Heart right ventricle (tissue), 16 donors: ENCODE measurements at regions not wholly inside any gene's neighbourhood (a gene's known extent, or its start where the extent isn't known, plus 50 kb on each side); places are given as distances from the start of the nearest gene placed in this dataset.

Experiments used
- ATAC-seq, 8 donors: fragments of 200-7000 bp; cut with Tn5 transposase; one replicate each; pipeline ENCODE4 v1.9.1; 2020; ENCODE audit warnings: mild to moderate bottlenecking in 8 of 8, moderate library complexity in 8 of 8, moderate number of reproducible peaks in 1 of 8
- DNase-seq, 2 donors: peaks; one replicate each; pipeline ENCODE4 v3.0.0-alpha.2; 2020
- H3K27ac ChIP-seq, 10 donors: fragments of 200-600 bp; sonication (generic) in 2 of 10; one replicate each; pipeline versions ENCODE4 v1.5.0 to v1.8.0; 2020 to 2022; ENCODE audit warnings: mild to moderate bottlenecking in 3 of 10
- H3K27me3 ChIP-seq, 7 donors: fragments of 200-600 bp; one replicate each; pipeline ENCODE4 v1.8.0; 2021 to 2022; ENCODE audit warnings: mild to moderate bottlenecking in 2 of 7
- H3K36me3 ChIP-seq, 9 donors: fragments of 200-600 bp; sonication (generic) in 1 of 9; one replicate each; pipeline versions ENCODE4 v1.5.0 to v1.8.0; 2020 to 2022; ENCODE audit warnings: mild to moderate bottlenecking in 2 of 9
- H3K4me1 ChIP-seq, 9 donors: fragments of 200-600 bp; sonication (generic) in 1 of 9; one replicate each; pipeline versions ENCODE4 v1.5.0 to v1.8.0; 2020 to 2022; ENCODE audit warnings: mild to moderate bottlenecking in 4 of 9
- H3K4me3 ChIP-seq, 10 donors: fragments of 200-600 bp; sonication (generic) in 2 of 10; one replicate each; pipeline versions ENCODE4 v1.5.0 to v1.8.0; 2020 to 2022; ENCODE audit warnings: mild to moderate bottlenecking in 7 of 10, moderate library complexity in 2 of 10
- H3K9me3 ChIP-seq, 11 donors: fragments of 200-600 bp in 10 of 11; sonication (generic) in 2 of 11; one replicate each; pipeline versions ENCODE4 v1.5.0 to v1.8.0; 2013 to 2022; ENCODE audit warnings: mild to moderate bottlenecking in 2 of 11, control low read depth in 1 of 11, moderate library complexity in 1 of 11
- CTCF ChIP-seq, 9 donors: fragments of 200-600 bp; sonication (generic) in 2 of 9; IDR thresholded peaks; one replicate each; pipeline versions ENCODE4 v1.5.0 to v1.8.0; 2021 to 2022; ENCODE audit warnings: antibody characterized with exemption in 9 of 9, mild to moderate bottlenecking in 5 of 9, moderate library complexity in 1 of 9
- whole genome bisulfite sequencing, 2 donors: extraction: QIAGEN DNeasy Blood & Tissue Kit; methylation state at CpG; one replicate each; pipeline ENCODE4 v1.1.7; 2013; ENCODE audit warnings: inconsistent platforms in 1 of 2; 5-methylcytosine and 5-hydroxymethylcytosine counted together
- intact Hi-C, 10 donors: fragments of 100-400 bp; cut with DNase I; formaldehyde crosslinking; loops; one replicate each; pipeline versions ENCODE4 v1.11.1 to v1.14.2; 2022
- donor health status: Arrhythmogenic right ventricular cardiomyopathy.
- donor health status: ischemic (EF 13 %, LVEDD 7.1; RV severe dilation, severe dysfunction).
- donor health status: healthy with polysubstance abuse.
- donor health status: DM: no; HTN: yes; CAD: no.
- donor health status: DM: no; HTN: no; CAD: no.
- donor health status: ischemic (EF 25% LVEDD 6.9; RV normal size, moderate dysfunction).
- donor health status: ischemic (EF 25% LVEDD 5.7; RV mildly dilated, moderate dysfunction).
- donor health status: healthy.
- donor health status: DM: yes; HTN: yes; CAD: no.
- donor health status: Ischemic cardiomyopathy.
- donor health status: ischemic (EF 35%, LVEDD 5.7; RV mildly dilated, moderate dysfunction).
- donor health status: nonischemic (EF 11% LVEDD 7.7; RV severe dilation, severe dysfunction).
- donor health status: DM: yes; HTN: yes; CAD: no.
- donor health status: PGD.
- donor health status: ischemic (EF 29% LVEDD 5.4; RV normal size, mild dysfunction).
- donor health status: nonischemic (EF 23%, LVEDD 6.1; RV moderate dilation, normal function).

GRCh38 chrX:87392369-87392768 lies 125.2 kb upstream of the KLHL4 start:
- H3K4me1 ChIP-seq = no peaks in the 10 kb centered on the region
- DNase-seq (no peak), ATAC-seq (no peak)
- WGBS, 2 donors = 47 to 52% methylated on average over 2 of the region's 2 CpGs
- no peak overlapping the region for H3K4me3 ChIP-seq
- intact Hi-C loops = no loop called here
- no peaks in the 10 kb centered on the region for H3K9me3 ChIP-seq
- no peak overlapping the region for H3K27ac ChIP-seq
- no peaks in the 10 kb centered on the region for H3K36me3 ChIP-seq
- no peak for TF ChIP-seq CTCF (IDR thresholded peaks at IDR 0.05)
- H3K27me3 ChIP-seq = peaks cover 0 to 3% (median 0%) of the 10 kb centered on the region in 7 donors

GRCh38 chrX:87397103-87397886 lies 120.3 kb upstream of the KLHL4 start:
- 49 to 59% methylated on average over 2 of the region's 2 CpGs for WGBS, 2 donors
- Histone ChIP-seq H3K27me3 (peaks cover 0 to 3% (median 0%) of the 10 kb centered on the region in 7 donors), H3K4me1 (no peaks in the 10 kb centered on the region), H3K27ac (no peak overlapping the region), H3K36me3 (no peaks in the 10 kb centered on the region), H3K4me3 (no peak overlapping the region), H3K9me3 (peaks cover 0 to 20% (median 0%) of the 10 kb centered on the region in 11 donors)
- no peak for TF ChIP-seq CTCF (IDR thresholded peaks at IDR 0.05)
- intact Hi-C loops = no loop called here
- DNase-seq = no peak
- ATAC-seq = no peak

GRCh38 chrX:87402256-87402655 lies 115.3 kb upstream of the KLHL4 start:
- Histone ChIP-seq H3K4me1 (no peaks in the 10 kb centered on the region), H3K27me3 (no peaks in the 10 kb centered on the region), H3K9me3 (peaks cover 0 to 20% (median 0%) of the 10 kb centered on the region in 11 donors), H3K4me3 (no peak overlapping the region), H3K36me3 (no peaks in the 10 kb centered on the region), H3K27ac (no peak overlapping the region)
- TF ChIP-seq CTCF (IDR thresholded peaks at IDR 0.05) = no peak
- 70 to 75% methylated on average over 1 of the region's 1 CpG for WGBS, 2 donors
- intact Hi-C loops = no loop called here
- no peak for ATAC-seq
- DNase-seq = no peak

- no peak for DNase-seq
- H3K9me3 ChIP-seq = peaks cover 0 to 17% (median 0%) of the 10 kb centered on the region in 11 donors
- 64 to 79% methylated on average over 4 of the region's 4 CpGs for WGBS, 2 donors
- no peaks in the 10 kb centered on the region for H3K4me1 ChIP-seq
- no peak for ATAC-seq
- no peak overlapping the region for H3K27ac ChIP-seq
- intact Hi-C loops = no loop called here
- no peaks in the 10 kb centered on the region for H3K27me3 ChIP-seq
- H3K36me3 ChIP-seq = no peaks in the 10 kb centered on the region
- H3K4me3 ChIP-seq = no peak overlapping the region
- TF ChIP-seq CTCF (IDR thresholded peaks at IDR 0.05) = no peak
Measured at GRCh38 chrX:87403551-87403950, 114.1 kb upstream of the KLHL4 start.
